ENCODE measurements at regions not wholly inside any gene's neighbourhood (a gene's known extent, or its start where the extent isn't known, plus 50 kb on each side); places are given as distances from the start of the nearest gene placed in this dataset.

GRCh38 chr2:75360945-75361344, 161.6 kb upstream of the TACR1 start:
- H2AK5ac ChIP-seq (ENCODE audit: low read length): no peak overlapping the region
- H3K4me3 ChIP-seq (ENCODE audit: low read depth, low read length): no peak overlapping the region
- no peak overlapping the region for H4K12ac ChIP-seq (ENCODE audit: low read depth, low read length)
- no peak overlapping the region for H2BK120ac ChIP-seq (ENCODE audit: insufficient read depth, low read length, poor library complexity)
- H3K18ac ChIP-seq (ENCODE audit: low read length): no peak overlapping the region
- H2BK12ac ChIP-seq (ENCODE audit: low read length): no peak overlapping the region
- no peaks in the 10 kb centered on the region for H3K79me2 ChIP-seq (ENCODE audit: control insufficient read depth, insufficient read depth, low read length, poor library complexity)
- H3K27ac ChIP-seq (ENCODE audit: low read depth, low read length): no peak overlapping the region
- no peak overlapping the region for H4K91ac ChIP-seq (ENCODE audit: low read depth, low read length)
- DNase-seq: no peak
- no peaks in the 10 kb centered on the region for H3K27me3 ChIP-seq (ENCODE audit: insufficient read depth, low read length)
- H3K4me2 ChIP-seq (ENCODE audit: low read length): no peak overlapping the region
- no CpG with 5 or more reads among the region's 1 CpG for WGBS (ENCODE audit: extremely low coverage, insufficient coverage, insufficient read length)
- no peaks in the 10 kb centered on the region for H3K79me1 ChIP-seq (ENCODE audit: low read length)
- H3K4me1 ChIP-seq (ENCODE audit: control insufficient read depth in 1 of 2, insufficient read depth in 2 of 2, low read length in 2 of 2): no peaks in the 10 kb centered on the region
- no peak overlapping the region for H2AFZ ChIP-seq (ENCODE audit: insufficient read depth, low read length, poor library complexity)
- H3K4ac ChIP-seq (ENCODE audit: low read depth, low read length): no peak overlapping the region
- H3K36me3 ChIP-seq (ENCODE audit: control insufficient read depth in 1 of 2, insufficient read depth in 2 of 2, low read length in 2 of 2): no peaks in the 10 kb centered on the region
- H4K8ac ChIP-seq (ENCODE audit: low read depth, low read length): no peak overlapping the region
- no peak overlapping the region for H3K9ac ChIP-seq (ENCODE audit: low read length)
- H3K23ac ChIP-seq (ENCODE audit: low read length): no peak overlapping the region
- no peak overlapping the region for H3K14ac ChIP-seq (ENCODE audit: low read length)
- no peak overlapping the region for H2BK5ac ChIP-seq (ENCODE audit: low read depth, low read length, poor library complexity)
- H3K9me3 ChIP-seq (ENCODE audit: insufficient read depth, low read depth, low read length): no peaks in the 10 kb centered on the region

- H3K4me3 ChIP-seq (ENCODE audit: low read depth, low read length): no peak overlapping the region
- DNase-seq: no peak
- no peak overlapping the region for H4K91ac ChIP-seq (ENCODE audit: low read depth, low read length)
- H3K9ac ChIP-seq (ENCODE audit: low read length): no peak overlapping the region
- no peak overlapping the region for H3K18ac ChIP-seq (ENCODE audit: low read length)
- H3K27me3 ChIP-seq (ENCODE audit: insufficient read depth, low read length): no peaks in the 10 kb centered on the region
- no peak overlapping the region for H4K12ac ChIP-seq (ENCODE audit: low read depth, low read length)
- no peak overlapping the region for H3K14ac ChIP-seq (ENCODE audit: low read length)
- H2BK120ac ChIP-seq (ENCODE audit: insufficient read depth, low read length, poor library complexity): no peak overlapping the region
- H2BK12ac ChIP-seq (ENCODE audit: low read length): no peak overlapping the region
- no CpG with 5 or more reads among the region's 2 CpGs for WGBS (ENCODE audit: extremely low coverage, insufficient coverage, insufficient read length)
- H3K4me2 ChIP-seq (ENCODE audit: low read length): no peak overlapping the region
- H3K79me2 ChIP-seq (ENCODE audit: control insufficient read depth, insufficient read depth, low read length, poor library complexity): no peaks in the 10 kb centered on the region
- H3K23ac ChIP-seq (ENCODE audit: low read length): no peak overlapping the region
- no peaks in the 10 kb centered on the region for H3K79me1 ChIP-seq (ENCODE audit: low read length)
- H2AFZ ChIP-seq (ENCODE audit: insufficient read depth, low read length, poor library complexity): no peak overlapping the region
- peaks cover 0 to 3% of the 10 kb centered on the region in 2 experiments for H3K4me1 ChIP-seq (ENCODE audit: control insufficient read depth in 1 of 2, insufficient read depth in 2 of 2, low read length in 2 of 2)
- no peak overlapping the region for H2AK5ac ChIP-seq (ENCODE audit: low read length)
- H3K36me3 ChIP-seq (ENCODE audit: control insufficient read depth in 1 of 2, insufficient read depth in 2 of 2, low read length in 2 of 2): no peaks in the 10 kb centered on the region
- H3K9me3 ChIP-seq (ENCODE audit: insufficient read depth, low read depth, low read length): no peaks in the 10 kb centered on the region
- H4K8ac ChIP-seq (ENCODE audit: low read depth, low read length): no peak overlapping the region
- no peak overlapping the region for H2BK5ac ChIP-seq (ENCODE audit: low read depth, low read length, poor library complexity)
- no peak overlapping the region for H3K27ac ChIP-seq (ENCODE audit: low read depth, low read length)
- no peak overlapping the region for H3K4ac ChIP-seq (ENCODE audit: low read depth, low read length)
These were observed 157.5 kb upstream of the TACR1 start for GRCh38 chr2:75356865-75357264.

GRCh38 chr2:75353131-75353530, 153.8 kb upstream of the TACR1 start:
- Histone ChIP-seq H4K12ac (ENCODE audit: low read depth, low read length) (no peak overlapping the region), H3K23ac (ENCODE audit: low read length) (no peak overlapping the region), H3K4me2 (ENCODE audit: low read length) (no peak overlapping the region), H3K79me1 (ENCODE audit: low read length) (no peaks in the 10 kb centered on the region), H4K91ac (ENCODE audit: low read depth, low read length) (no peak overlapping the region), H3K4ac (ENCODE audit: low read depth, low read length) (no peak overlapping the region), H4K8ac (ENCODE audit: low read depth, low read length) (no peak overlapping the region), H3K9me3 (ENCODE audit: insufficient read depth, low read depth, low read length) (no peaks in the 10 kb centered on the region), H3K9ac (ENCODE audit: low read length) (no peak overlapping the region), H2BK12ac (ENCODE audit: low read length) (no peak overlapping the region), H3K4me3 (ENCODE audit: low read depth, low read length) (no peak overlapping the region), H3K36me3 (ENCODE audit: control insufficient read depth in 1 of 2, insufficient read depth in 2 of 2, low read length in 2 of 2) (no peaks in the 10 kb centered on the region), H2AFZ (ENCODE audit: insufficient read depth, low read length, poor library complexity) (no peak overlapping the region), H3K79me2 (ENCODE audit: control insufficient read depth, insufficient read depth, low read length, poor library complexity) (no peaks in the 10 kb centered on the region), H3K27me3 (ENCODE audit: insufficient read depth, low read length) (no peaks in the 10 kb centered on the region), H2BK5ac (ENCODE audit: low read depth, low read length, poor library complexity) (no peak overlapping the region), H3K27ac (ENCODE audit: low read depth, low read length) (no peak overlapping the region), H2AK5ac (ENCODE audit: low read length) (no peak overlapping the region), H3K18ac (ENCODE audit: low read length) (no peak overlapping the region), H2BK120ac (ENCODE audit: insufficient read depth, low read length, poor library complexity) (no peak overlapping the region), H3K4me1 (ENCODE audit: control insufficient read depth in 1 of 2, insufficient read depth in 2 of 2, low read length in 2 of 2) (peaks cover 0 to 3% of the 10 kb centered on the region in 2 experiments), H3K14ac (ENCODE audit: low read length) (no peak overlapping the region)
- DNase-seq: no peak

- Histone ChIP-seq H3K79me1 (ENCODE audit: low read length) (no peaks in the 10 kb centered on the region), H4K91ac (ENCODE audit: low read depth, low read length) (no peak overlapping the region), H3K4ac (ENCODE audit: low read depth, low read length) (no peak overlapping the region), H2AFZ (ENCODE audit: insufficient read depth, low read length, poor library complexity) (no peak overlapping the region), H3K18ac (ENCODE audit: low read length) (no peak overlapping the region), H3K27me3 (ENCODE audit: insufficient read depth, low read length) (no peaks in the 10 kb centered on the region), H3K4me2 (ENCODE audit: low read length) (no peak overlapping the region), H3K23ac (ENCODE audit: low read length) (no peak overlapping the region), H3K27ac (ENCODE audit: low read depth, low read length) (no peak overlapping the region), H4K12ac (ENCODE audit: low read depth, low read length) (no peak overlapping the region), H3K14ac (ENCODE audit: low read length) (no peak overlapping the region), H2BK12ac (ENCODE audit: low read length) (no peak overlapping the region), H4K8ac (ENCODE audit: low read depth, low read length) (no peak overlapping the region), H3K9ac (ENCODE audit: low read length) (no peak overlapping the region), H3K79me2 (ENCODE audit: control insufficient read depth, insufficient read depth, low read length, poor library complexity) (no peaks in the 10 kb centered on the region), H3K36me3 (ENCODE audit: control insufficient read depth in 1 of 2, insufficient read depth in 2 of 2, low read length in 2 of 2) (no peaks in the 10 kb centered on the region), H3K4me3 (ENCODE audit: low read depth, low read length) (no peak overlapping the region), H2AK5ac (ENCODE audit: low read length) (no peak overlapping the region), H2BK120ac (ENCODE audit: insufficient read depth, low read length, poor library complexity) (no peak overlapping the region), H3K4me1 (ENCODE audit: control insufficient read depth in 1 of 2, insufficient read depth in 2 of 2, low read length in 2 of 2) (peaks cover 0 to 5% of the 10 kb centered on the region in 2 experiments), H2BK5ac (ENCODE audit: low read depth, low read length, poor library complexity) (no peak overlapping the region), H3K9me3 (ENCODE audit: insufficient read depth, low read depth, low read length) (no peaks in the 10 kb centered on the region)
- WGBS (ENCODE audit: extremely low coverage, insufficient coverage, insufficient read length): no CpG with 5 or more reads among the region's 1 CpG
- DNase-seq: no peak
These were observed 149.0 kb upstream of the TACR1 start for GRCh38 chr2:75348307-75348706.

Data from trophoblast cell (in vitro differentiated cells and primary cell).